CD8-positive, alpha-beta memory T cell (primary cell): ENCODE measurements at regions not wholly inside any gene's neighbourhood (a gene's known extent, or its start where the extent isn't known, plus 50 kb on each side); places are given as distances from the start of the nearest gene placed in this dataset.

Experiments used
- CTCF ChIA-PET: fragments of 350-600 bp; sonication (Branson Sonifier 250); formaldehyde crosslinking; loops from one replicate; lab custom pipeline; 2021; ENCODE audit warnings: antibody characterized with exemption; lab: Charles Lee
- POLR2A ChIA-PET: fragments of 350-600 bp; sonication (Branson Sonifier 250); formaldehyde crosslinking; loops from one replicate; lab custom pipeline; 2021; ENCODE audit warnings: antibody characterized with exemption; lab: Charles Lee
- DNase-seq, 5 donors: peaks; one replicate each; pipeline versions ENCODE4 v3.0.0 to v3.0.0-alpha.2; 2020 to 2022; ENCODE audit warnings: mixed read lengths in 1 of 5
- H3K27ac ChIP-seq: one replicate; pipeline ENCODE4 v1.7.0; 2013; ENCODE audit warnings: low read depth, mild to moderate bottlenecking, low read length, moderate library complexity
- H3K27me3 ChIP-seq: 2 replicates; pipeline ENCODE4 v1.7.0; 2013; ENCODE audit warnings: low read length, mild to moderate bottlenecking; ENCODE audit not compliant: insufficient read depth, poor library complexity, severe bottlenecking
- H3K36me3 ChIP-seq: 2 replicates; pipeline ENCODE4 v1.7.0; 2013; ENCODE audit warnings: mild to moderate bottlenecking, low read length, moderate library complexity; ENCODE audit not compliant: insufficient read depth
- H3K4me1 ChIP-seq: 2 replicates; pipeline ENCODE4 v1.7.0; 2013; ENCODE audit warnings: mild to moderate bottlenecking, low read length, moderate library complexity; ENCODE audit not compliant: insufficient read depth
- H3K4me3 ChIP-seq: 2 replicates; pipeline ENCODE4 v1.7.0; 2013; ENCODE audit warnings: mild to moderate bottlenecking, low read length
- H3K9me3 ChIP-seq: 2 replicates; pipeline ENCODE4 v1.7.0; 2013; ENCODE audit warnings: mild to moderate bottlenecking, low read length
- H3K27ac Mint-ChIP-seq, 8 donors: one replicate each; pipeline ENCODE4 v1.8.0; 2020 to 2021; ENCODE audit warnings: mixed read lengths in 8 of 8, mild to moderate bottlenecking in 6 of 8, inconsistent platforms in 3 of 8, moderate library complexity in 3 of 8
- H3K27me3 Mint-ChIP-seq, 2 donors: one replicate each; pipeline ENCODE4 v1.8.0; 2020 to 2021; ENCODE audit warnings: mixed read lengths in 2 of 2, mild to moderate bottlenecking in 1 of 2, moderate library complexity in 1 of 2
- H3K36me3 Mint-ChIP-seq, 3 donors: one replicate each; pipeline ENCODE4 v1.8.0; 2020 to 2021; ENCODE audit warnings: mixed read lengths in 3 of 3, inconsistent platforms in 1 of 3, mild to moderate bottlenecking in 1 of 3
- H3K4me1 Mint-ChIP-seq, 3 donors: one replicate each; pipeline ENCODE4 v1.8.0; 2020 to 2021; ENCODE audit warnings: mixed read lengths in 3 of 3, inconsistent platforms in 1 of 3, mild to moderate bottlenecking in 1 of 3
- H3K4me3 Mint-ChIP-seq, 7 donors: one replicate each; pipeline ENCODE4 v1.8.0; 2020 to 2021; ENCODE audit warnings: mixed read lengths in 7 of 7, mild to moderate bottlenecking in 6 of 7, moderate library complexity in 4 of 7, inconsistent platforms in 2 of 7
- H3K9me3 Mint-ChIP-seq, 5 donors: one replicate each; pipeline ENCODE4 v1.8.0; 2020 to 2022; ENCODE audit warnings: mixed read lengths in 5 of 5, mild to moderate bottlenecking in 3 of 5, moderate library complexity in 2 of 5, inconsistent platforms in 1 of 5

DNA sequence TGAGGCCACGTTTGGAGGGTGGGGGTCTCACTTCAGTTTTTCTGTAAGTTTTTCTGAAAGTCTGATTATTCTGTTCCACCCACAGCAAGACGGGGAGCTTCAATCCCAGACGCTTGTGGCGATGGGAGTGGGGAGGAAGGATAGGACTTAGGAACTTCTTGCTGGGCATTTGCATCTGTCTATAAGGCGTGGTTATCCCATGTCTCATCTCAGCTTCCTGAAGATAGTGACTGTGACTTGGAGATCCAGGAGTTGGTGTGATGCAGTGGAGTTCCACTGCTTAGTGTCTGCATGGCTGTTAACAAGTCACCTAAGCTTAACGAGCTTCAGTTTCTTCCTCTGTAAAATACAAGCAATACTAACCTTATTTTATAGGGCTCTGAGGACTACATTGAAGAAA is 58.9 kb upstream of the BARX2 start:
- H3K27ac ChIP-seq: no peak overlapping the region
- H3K27me3 ChIP-seq: no peaks in the 10 kb centered on the region
- H3K9me3 ChIP-seq: no peaks in the 10 kb centered on the region
- no peaks in the 10 kb centered on the region for H3K9me3 Mint-ChIP-seq
- DNase-seq: no peak
- H3K4me3 Mint-ChIP-seq: no peak overlapping the region
- H3K4me3 ChIP-seq: no peak overlapping the region
- H3K27me3 Mint-ChIP-seq: peaks cover 0 to 1% of the 10 kb centered on the region in 2 donors
- no peak overlapping the region for H3K27ac Mint-ChIP-seq
- CTCF ChIA-PET: no interaction called here
- no peaks in the 10 kb centered on the region for H3K36me3 ChIP-seq
- no peaks in the 10 kb centered on the region for H3K36me3 Mint-ChIP-seq
- peaks cover 0 to 4% (median 0%) of the 10 kb centered on the region in 3 donors for H3K4me1 Mint-ChIP-seq
- H3K4me1 ChIP-seq: no peaks in the 10 kb centered on the region
- POLR2A ChIA-PET: no interaction called here

DNA sequence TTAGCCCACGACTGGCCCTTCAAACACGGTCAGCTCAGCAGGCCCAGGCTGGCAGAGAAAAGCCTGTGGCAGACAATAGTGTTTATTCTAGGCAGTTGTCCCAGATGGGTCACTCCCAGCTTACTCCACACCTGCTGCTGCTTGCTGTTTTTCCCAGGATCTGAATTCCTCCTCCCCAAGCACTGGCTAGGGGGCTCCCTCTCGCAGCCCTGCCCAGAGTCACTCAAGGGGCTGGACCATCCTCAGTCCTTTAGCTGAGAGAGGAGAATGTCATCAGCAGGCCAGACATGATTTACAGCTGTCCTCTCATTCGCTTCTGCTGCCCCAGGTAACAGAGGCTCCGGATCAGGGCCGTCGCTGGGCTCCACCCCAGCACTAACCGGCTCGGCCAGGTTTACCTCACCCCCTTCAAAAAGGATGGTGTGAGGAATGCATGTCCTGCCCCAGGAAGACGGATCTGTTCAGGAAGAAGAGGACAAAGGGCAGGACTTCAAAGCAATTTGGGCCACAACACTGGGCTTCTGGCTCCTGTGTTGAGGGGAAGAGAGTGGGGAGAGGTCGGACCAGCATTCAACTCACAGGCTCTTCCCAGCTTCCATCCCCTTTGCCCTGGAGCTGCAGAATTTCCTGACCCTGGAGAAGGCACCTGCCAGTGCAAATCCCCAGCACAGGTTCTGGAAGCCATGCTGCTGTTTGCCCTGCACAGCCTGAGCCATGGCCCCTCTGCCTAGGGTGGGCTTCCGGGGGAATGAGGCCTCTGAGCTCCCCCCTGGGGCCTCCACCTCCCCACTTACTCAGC is 59.7 kb upstream of the BARX2 start:
- Mint-ChIP-seq H3K27ac (peak overlapping the region in 1 of 8 donors; percentile 64), H3K4me1 (peaks cover 0 to 4% (median 0%) of the 10 kb centered on the region in 3 donors), H3K4me3 (no peak overlapping the region), H3K9me3 (no peaks in the 10 kb centered on the region), H3K36me3 (no peaks in the 10 kb centered on the region), H3K27me3 (peaks cover 0 to 1% of the 10 kb centered on the region in 2 donors)
- no peak overlapping the region for H3K4me3 ChIP-seq
- no peaks in the 10 kb centered on the region for H3K36me3 ChIP-seq
- H3K27ac ChIP-seq: no peak overlapping the region
- no peaks in the 10 kb centered on the region for H3K4me1 ChIP-seq
- CTCF ChIA-PET: no interaction called here
- no peaks in the 10 kb centered on the region for H3K9me3 ChIP-seq
- DNase-seq: no peak
- no peaks in the 10 kb centered on the region for H3K27me3 ChIP-seq
- POLR2A ChIA-PET: no interaction called here

DNA sequence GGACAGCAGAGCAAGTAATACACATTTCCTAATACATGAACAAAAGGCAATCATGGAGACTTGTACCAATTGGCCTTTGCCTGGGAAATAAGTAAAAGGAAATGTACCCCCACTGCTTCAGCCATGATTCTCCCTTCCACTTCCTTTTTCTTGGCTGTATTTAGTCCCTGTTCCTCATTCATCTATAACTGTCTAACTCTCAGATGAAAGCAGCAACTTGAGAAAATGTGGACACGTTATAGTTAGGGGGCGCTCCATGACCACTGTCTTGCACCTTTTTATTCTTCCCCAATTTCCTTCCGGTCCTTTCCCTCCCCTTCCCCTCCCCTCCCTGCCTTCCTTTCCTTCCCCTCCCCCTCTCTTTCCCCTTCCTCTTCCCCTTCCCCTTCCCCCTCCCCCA is 61.3 kb upstream of the BARX2 start:
- POLR2A ChIA-PET: no interaction called here
- Histone ChIP-seq H3K27me3 (no peaks in the 10 kb centered on the region), H3K4me1 (no peaks in the 10 kb centered on the region), H3K4me3 (no peak overlapping the region), H3K9me3 (no peaks in the 10 kb centered on the region), H3K27ac (no peak overlapping the region), H3K36me3 (no peaks in the 10 kb centered on the region)
- H3K4me3 Mint-ChIP-seq: no peak overlapping the region
- no peak for DNase-seq
- H3K4me1 Mint-ChIP-seq: peaks cover 0 to 4% (median 0%) of the 10 kb centered on the region in 3 donors
- H3K9me3 Mint-ChIP-seq: peaks cover 0 to 7% (median 0%) of the 10 kb centered on the region in 5 donors
- peaks cover 0 to 1% of the 10 kb centered on the region in 2 donors for H3K27me3 Mint-ChIP-seq
- peaks cover 0 to under 1% (median 0%) of the 10 kb centered on the region in 3 donors for H3K36me3 Mint-ChIP-seq
- CTCF ChIA-PET: no interaction called here
- H3K27ac Mint-ChIP-seq: no peak overlapping the region

DNA sequence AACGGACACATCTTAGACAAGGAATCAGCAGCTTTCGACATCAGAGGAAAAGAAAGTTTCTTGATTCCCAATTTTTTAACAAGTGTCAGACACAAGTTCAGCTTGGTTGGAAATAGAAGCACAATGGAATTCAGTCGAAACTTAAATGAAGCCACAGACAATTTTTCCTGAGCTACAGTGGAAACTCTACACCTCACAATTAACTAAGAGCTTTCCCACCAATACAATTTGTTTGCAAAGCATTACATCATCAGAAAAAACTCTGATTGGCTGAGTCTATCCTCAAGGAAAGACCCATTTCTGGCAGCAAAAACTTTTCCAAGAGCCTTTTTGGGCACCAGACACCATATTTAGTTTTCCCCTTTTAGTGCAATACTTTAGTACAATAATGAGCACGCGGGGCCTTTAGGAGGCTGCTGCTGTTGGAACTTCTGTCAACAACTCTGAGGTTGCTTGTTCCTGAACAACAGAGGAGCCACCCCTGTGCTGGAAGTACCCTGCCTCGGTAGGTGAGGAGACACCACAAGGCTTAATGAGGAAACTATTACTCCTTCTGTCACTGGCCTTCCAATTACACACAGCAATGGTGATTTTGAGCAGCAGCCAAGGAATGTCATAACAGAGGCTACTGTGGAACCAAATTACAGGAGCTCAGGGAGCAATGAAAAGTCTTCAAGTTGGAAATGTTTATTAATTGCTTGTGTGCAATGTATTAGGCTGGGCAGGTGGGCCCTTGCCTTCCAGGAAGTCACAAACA is 61.9 kb upstream of the BARX2 start:
- Mint-ChIP-seq H3K27me3 (peaks cover 0 to 3% of the 10 kb centered on the region in 2 donors), H3K9me3 (peaks cover 0 to 9% (median 0%) of the 10 kb centered on the region in 5 donors), H3K4me1 (peaks cover 0 to 4% (median 0%) of the 10 kb centered on the region in 3 donors), H3K4me3 (no peak overlapping the region), H3K27ac (no peak overlapping the region), H3K36me3 (peaks cover 0 to 4% (median 0%) of the 10 kb centered on the region in 3 donors)
- POLR2A ChIA-PET: no interaction called here
- H3K4me3 ChIP-seq: no peak overlapping the region
- no peaks in the 10 kb centered on the region for H3K27me3 ChIP-seq
- DNase-seq: no peak
- H3K36me3 ChIP-seq: no peaks in the 10 kb centered on the region
- no peak overlapping the region for H3K27ac ChIP-seq
- CTCF ChIA-PET: no interaction called here
- H3K9me3 ChIP-seq: no peaks in the 10 kb centered on the region
- no peaks in the 10 kb centered on the region for H3K4me1 ChIP-seq

DNA sequence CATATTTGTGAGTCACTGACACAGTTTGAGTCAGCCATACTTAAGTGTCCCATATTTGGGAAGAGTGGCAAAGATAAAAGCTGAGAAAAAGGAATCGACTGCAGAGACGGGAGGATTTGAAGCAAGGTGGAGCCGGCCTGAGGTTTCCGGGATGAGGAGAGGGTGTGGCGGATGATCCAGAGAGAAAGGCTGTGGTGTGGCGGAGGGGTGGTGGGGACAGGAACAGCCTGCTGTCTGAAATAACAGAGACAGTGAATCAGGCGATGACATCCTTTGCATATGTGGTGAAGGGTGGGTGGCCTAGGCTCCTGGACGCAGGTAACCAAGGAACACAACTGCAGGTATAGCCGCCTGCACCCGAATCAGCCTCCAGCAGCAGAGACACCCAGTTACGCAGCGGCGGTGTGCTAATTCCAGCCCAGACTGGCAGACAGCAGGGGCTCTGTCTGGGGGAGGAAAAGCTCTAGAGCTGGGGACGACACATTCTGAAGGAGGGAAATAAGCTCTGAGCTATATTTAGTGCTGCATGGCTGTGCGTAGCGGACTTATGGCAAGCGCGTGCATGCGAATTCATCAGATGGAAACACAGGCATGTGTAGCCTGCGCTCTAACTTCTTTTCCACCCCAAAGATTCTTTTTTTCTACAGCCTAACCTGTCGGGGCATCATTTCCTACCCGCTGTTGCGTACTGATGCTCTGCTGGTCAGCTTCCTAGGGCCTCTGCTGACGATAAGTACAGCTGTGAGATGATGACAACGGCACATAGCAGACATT is 62.7 kb upstream of the BARX2 start:
- CTCF ChIA-PET: no interaction called here
- no peak overlapping the region for H3K4me3 ChIP-seq
- no peaks in the 10 kb centered on the region for H3K36me3 ChIP-seq
- H3K4me3 Mint-ChIP-seq: no peak overlapping the region
- H3K27ac ChIP-seq: no peak overlapping the region
- peaks cover 0 to 9% (median 0%) of the 10 kb centered on the region in 5 donors for H3K9me3 Mint-ChIP-seq
- H3K4me1 ChIP-seq: no peaks in the 10 kb centered on the region
- H3K27ac Mint-ChIP-seq: no peak overlapping the region
- peaks cover 0 to 4% (median 0%) of the 10 kb centered on the region in 3 donors for H3K4me1 Mint-ChIP-seq
- no peaks in the 10 kb centered on the region for H3K9me3 ChIP-seq
- H3K27me3 Mint-ChIP-seq: peaks cover 0 to 3% of the 10 kb centered on the region in 2 donors
- POLR2A ChIA-PET: no interaction called here
- no peak for DNase-seq
- no peaks in the 10 kb centered on the region for H3K27me3 ChIP-seq
- H3K36me3 Mint-ChIP-seq: peaks cover 0 to 4% (median 0%) of the 10 kb centered on the region in 3 donors

DNA sequence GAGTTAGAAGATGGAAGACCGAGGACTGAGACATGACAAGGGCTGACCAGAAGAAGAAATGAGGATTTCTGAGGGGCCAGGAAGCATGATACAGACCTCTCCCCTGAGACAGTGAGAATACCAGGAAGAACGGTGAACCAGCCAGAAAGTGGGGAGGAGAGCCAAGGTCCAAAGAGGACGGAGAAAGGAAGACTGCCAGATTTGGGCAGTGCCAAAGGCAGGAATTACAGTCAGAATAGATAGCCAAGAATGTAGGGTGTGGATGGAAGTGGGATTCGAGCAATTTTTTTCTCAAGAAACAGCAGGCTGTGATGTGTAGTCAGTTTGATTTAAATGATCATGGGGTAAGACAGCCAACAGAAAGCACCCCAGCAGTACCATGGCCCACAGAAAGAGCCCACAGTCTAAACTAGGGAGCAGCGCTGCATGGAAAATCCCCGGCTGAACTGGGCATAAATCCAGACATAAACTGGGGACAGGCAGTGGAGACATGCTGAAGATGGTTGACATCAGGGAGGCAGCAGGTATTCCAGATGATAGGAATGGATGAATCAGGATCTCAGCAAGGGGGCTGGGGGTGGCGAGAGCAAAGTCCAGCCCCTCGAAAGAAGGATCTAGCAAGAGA is 67.3 kb upstream of the BARX2 start:
- H3K4me1 Mint-ChIP-seq: no peaks in the 10 kb centered on the region
- POLR2A ChIA-PET: no interaction called here
- H3K27me3 ChIP-seq: no peaks in the 10 kb centered on the region
- H3K27me3 Mint-ChIP-seq: peaks cover 3 to 6% of the 10 kb centered on the region in 2 donors
- H3K4me3 Mint-ChIP-seq: no peak overlapping the region
- no peaks in the 10 kb centered on the region for H3K36me3 ChIP-seq
- no peak for DNase-seq
- H3K9me3 Mint-ChIP-seq: peaks cover 0 to 9% (median 3%) of the 10 kb centered on the region in 5 donors
- no peaks in the 10 kb centered on the region for H3K4me1 ChIP-seq
- no peak overlapping the region for H3K27ac Mint-ChIP-seq
- H3K27ac ChIP-seq: no peak overlapping the region
- peaks cover 0 to 4% (median 0%) of the 10 kb centered on the region in 3 donors for H3K36me3 Mint-ChIP-seq
- no peak overlapping the region for H3K4me3 ChIP-seq
- no peaks in the 10 kb centered on the region for H3K9me3 ChIP-seq
- CTCF ChIA-PET: no interaction called here

DNA sequence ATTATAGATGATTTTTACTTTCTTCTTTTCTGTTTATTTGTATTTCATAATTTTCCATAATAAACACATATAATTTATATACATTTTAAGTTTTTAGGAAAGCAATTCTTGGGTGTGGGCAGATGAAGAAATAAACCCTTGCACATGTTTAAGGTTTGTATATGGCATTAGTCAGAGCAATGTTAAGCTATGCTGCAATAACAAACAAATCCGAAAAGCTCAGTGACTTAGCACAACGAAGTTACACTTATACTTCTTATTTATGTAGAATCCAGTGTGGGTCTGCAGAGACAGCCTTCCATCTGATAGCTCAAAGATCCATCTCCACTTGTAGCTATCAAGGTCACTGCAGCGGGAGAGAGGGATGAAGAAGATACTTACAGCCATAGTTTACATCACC is 68.5 kb upstream of the BARX2 start:
- H3K27me3 Mint-ChIP-seq: peaks cover 2 to 6% of the 10 kb centered on the region in 2 donors

More for the DNA sequence above, 68.5 kb upstream of the BARX2 start:
- no peak overlapping the region for H3K4me3 Mint-ChIP-seq
- no peaks in the 10 kb centered on the region for H3K4me1 Mint-ChIP-seq
- peaks cover 0 to 4% (median 0%) of the 10 kb centered on the region in 3 donors for H3K36me3 Mint-ChIP-seq
- Histone ChIP-seq H3K36me3 (no peaks in the 10 kb centered on the region), H3K4me1 (no peaks in the 10 kb centered on the region), H3K27ac (no peak overlapping the region), H3K4me3 (no peak overlapping the region), H3K9me3 (no peaks in the 10 kb centered on the region), H3K27me3 (no peaks in the 10 kb centered on the region)
- peaks cover 0 to 9% (median 3%) of the 10 kb centered on the region in 5 donors for H3K9me3 Mint-ChIP-seq
- POLR2A ChIA-PET: no interaction called here
- DNase-seq: no peak
- CTCF ChIA-PET: no interaction called here
- H3K27ac Mint-ChIP-seq: no peak overlapping the region
